CD4-positive, alpha-beta T cell treated with Interleukin-21 for 1 hour (primary cell): ENCODE measurements at regions not wholly inside any gene's neighbourhood (a gene's known extent, or its start where the extent isn't known, plus 50 kb on each side); places are given as distances from the start of the nearest gene placed in this dataset.

Experiments used
- DNase-seq: peaks from one replicate; pipeline ENCODE4 v3.0.0-alpha.2; 2020

- DNase-seq, result no peak
These were observed 413.4 kb downstream of the SOX9 start for GRCh38 chr17:72534265-72534664.

GRCh38 chr17:72534776-72535175 lies 414.0 kb downstream of the SOX9 start:
- no peak for DNase-seq

- DNase-seq, result no peak
These were observed 414.5 kb downstream of the SOX9 start for GRCh38 chr17:72535346-72535745.

- DNase-seq, result no peak
These were observed 415.0 kb downstream of the SOX9 start for GRCh38 chr17:72535779-72536178.

GRCh38 chr17:72536788-72537187 lies 416.0 kb downstream of the SOX9 start:
- no peak for DNase-seq

- DNase-seq, result no peak
These were observed 417.6 kb downstream of the SOX9 start for GRCh38 chr17:72538443-72538842.

- no peak for DNase-seq
These were observed 418.1 kb downstream of the SOX9 start for GRCh38 chr17:72538901-72539352.

- peak; percentile 46 for DNase-seq
These were observed 419.4 kb downstream of the SOX9 start for GRCh38 chr17:72539981-72540897.

GRCh38 chr17:72542317-72542716 lies 421.5 kb downstream of the SOX9 start:
- no peak for DNase-seq

- DNase-seq, result no peak
These were observed 424.9 kb downstream of the SOX9 start for GRCh38 chr17:72545766-72546165.

GRCh38 chr17:72553051-72553755 lies 432.4 kb downstream of the SOX9 start:
- DNase-seq, result no peak

GRCh38 chr17:72554508-72554907 lies 433.7 kb downstream of the SOX9 start:
- DNase-seq, result no peak

GRCh38 chr17:72555052-72555451 lies 434.2 kb downstream of the SOX9 start:
- DNase-seq, result no peak

GRCh38 chr17:72556944-72557826 lies 436.4 kb downstream of the SOX9 start:
- peak; percentile 50 for DNase-seq

- DNase-seq, result no peak
These were observed 438.2 kb downstream of the SOX9 start for GRCh38 chr17:72558971-72559476.

GRCh38 chr17:72560303-72561247 lies 439.8 kb downstream of the SOX9 start:
- peak; percentile 50 for DNase-seq

GRCh38 chr17:72561266-72561665 lies 440.4 kb downstream of the SOX9 start:
- DNase-seq, result no peak

- no peak for DNase-seq
These were observed 440.9 kb downstream of the SOX9 start for GRCh38 chr17:72561680-72562079.

- DNase-seq, result no peak
These were observed 441.9 kb downstream of the SOX9 start for GRCh38 chr17:72562615-72563188.

GRCh38 chr17:72563952-72564351 lies 443.1 kb downstream of the SOX9 start:
- no peak for DNase-seq

GRCh38 chr17:72565006-72565405 lies 444.2 kb downstream of the SOX9 start:
- DNase-seq, result no peak
